Right renal cortex interstitium (tissue), 3 donors: ENCODE measurements at regions not wholly inside any gene's neighbourhood (a gene's known extent, or its start where the extent isn't known, plus 50 kb on each side); places are given as distances from the start of the nearest gene placed in this dataset.
A peak's percentile ranks its signal among the peaks of the same experiment; 100 is the strongest.

Experiments
- DNase-seq, 3 donors: peaks; one replicate each; pipeline ENCODE4 v3.0.0-alpha.2; 2013; ENCODE audit warnings: low read depth in 3 of 3, low spot score in 2 of 3

DNA sequence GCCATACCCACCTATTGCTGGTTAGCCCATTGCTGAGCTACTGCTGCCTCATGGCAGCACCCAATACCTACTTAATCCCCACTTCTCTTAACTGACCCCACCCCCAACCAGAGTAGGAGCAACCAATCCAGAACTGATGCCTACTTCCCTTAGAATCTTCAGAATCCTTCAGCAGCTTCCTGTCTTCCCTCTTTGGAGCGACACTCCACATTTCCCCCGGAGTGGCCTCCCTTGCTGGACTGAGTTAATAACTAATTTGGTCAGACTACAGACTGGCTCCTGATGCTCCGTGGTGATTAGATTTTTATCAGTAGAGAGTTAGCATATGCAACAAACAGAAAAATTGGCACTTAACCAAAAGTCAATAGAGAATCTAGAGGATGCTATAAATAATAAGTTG is 51.2 kb upstream of the UBR2 start:
- no peak for DNase-seq

DNA sequence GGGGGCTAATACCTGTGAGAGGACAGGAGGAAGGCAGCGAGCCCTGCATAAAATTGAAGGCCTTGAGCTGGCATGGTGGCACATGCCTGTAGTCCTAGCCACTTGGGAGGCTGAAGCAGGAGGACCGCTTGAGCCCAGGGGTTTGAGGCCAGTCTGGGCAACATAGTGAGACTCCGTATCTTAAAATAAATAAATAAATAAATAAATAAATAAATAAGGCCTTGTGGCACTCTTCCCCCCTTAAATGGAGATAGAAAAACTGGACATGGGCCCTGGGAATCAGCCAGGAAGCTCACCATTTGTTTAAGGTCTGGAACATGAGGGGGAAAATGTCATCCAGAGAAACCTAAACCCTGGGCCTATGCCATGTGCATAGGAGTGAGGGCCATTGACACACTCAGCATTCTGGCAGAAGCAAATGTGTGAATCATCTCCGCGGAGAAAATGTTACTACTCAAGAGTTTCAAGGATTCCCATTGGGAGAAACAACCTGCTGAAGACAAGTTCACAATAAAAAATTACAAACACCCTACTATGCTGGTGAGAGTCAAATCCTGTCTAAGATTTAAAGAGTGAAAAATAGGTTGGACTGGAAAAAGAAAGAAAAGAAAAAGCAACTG is 51.9 kb upstream of the UBR2 start:
- DNase-seq: no peak

DNA sequence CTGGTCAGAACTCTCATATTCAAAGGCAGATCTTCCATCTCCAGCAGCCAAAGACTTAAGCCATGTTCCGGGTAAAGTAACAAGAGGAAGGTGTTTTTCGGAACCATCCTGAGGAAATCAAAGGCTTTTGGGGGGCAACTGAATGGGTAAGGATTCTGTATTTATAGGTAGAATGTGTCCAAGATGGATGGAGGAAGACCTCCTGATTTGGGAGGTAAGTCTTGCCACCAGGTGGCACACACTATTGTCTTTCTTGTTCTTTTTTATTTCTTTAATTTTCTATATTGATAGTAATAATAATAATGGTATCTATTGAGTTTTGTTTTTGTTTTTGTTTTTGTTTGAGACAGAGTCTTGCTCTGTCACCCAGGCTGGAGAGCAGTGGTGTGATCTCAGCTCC is 53.0 kb upstream of the UBR2 start:
- DNase-seq: no peak

DNA sequence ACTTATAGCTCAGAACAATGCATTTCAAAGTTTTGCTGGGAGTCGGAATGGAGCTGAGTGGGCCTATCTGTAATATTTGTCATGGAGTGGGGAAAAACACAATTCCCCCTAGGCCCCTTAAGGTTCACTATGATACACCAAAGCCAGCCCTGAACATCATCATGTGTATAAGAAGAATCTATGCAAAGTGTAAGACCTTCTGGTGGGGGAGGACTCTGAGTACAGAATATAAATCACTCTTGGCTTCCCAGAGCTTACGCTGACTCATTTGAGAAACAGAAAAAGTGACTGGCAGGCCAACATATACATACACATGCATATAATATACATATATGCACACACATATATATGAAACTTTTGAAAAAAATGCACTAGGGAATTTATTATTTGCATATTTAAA is 54.1 kb upstream of the UBR2 start:
- no peak for DNase-seq

DNA sequence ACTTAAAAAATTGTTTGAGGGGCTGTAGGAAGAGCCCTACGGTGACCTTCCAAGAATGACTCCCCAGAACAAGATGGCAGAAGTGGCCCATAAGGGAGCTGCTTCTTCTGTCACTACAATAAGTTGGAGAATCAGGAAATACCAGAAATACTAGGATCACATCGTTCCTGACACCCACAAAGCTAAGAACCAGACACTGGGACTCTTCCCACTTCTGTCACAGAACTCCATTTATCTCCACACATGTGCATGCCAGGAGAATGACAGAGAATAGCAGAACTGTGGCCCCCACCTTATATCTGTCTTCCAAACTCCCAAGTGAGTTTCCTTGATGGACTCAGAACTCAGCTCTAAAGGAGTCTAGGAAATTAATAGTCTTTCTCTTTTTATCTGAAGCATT is 54.6 kb upstream of the UBR2 start:
- no peak for DNase-seq

DNA sequence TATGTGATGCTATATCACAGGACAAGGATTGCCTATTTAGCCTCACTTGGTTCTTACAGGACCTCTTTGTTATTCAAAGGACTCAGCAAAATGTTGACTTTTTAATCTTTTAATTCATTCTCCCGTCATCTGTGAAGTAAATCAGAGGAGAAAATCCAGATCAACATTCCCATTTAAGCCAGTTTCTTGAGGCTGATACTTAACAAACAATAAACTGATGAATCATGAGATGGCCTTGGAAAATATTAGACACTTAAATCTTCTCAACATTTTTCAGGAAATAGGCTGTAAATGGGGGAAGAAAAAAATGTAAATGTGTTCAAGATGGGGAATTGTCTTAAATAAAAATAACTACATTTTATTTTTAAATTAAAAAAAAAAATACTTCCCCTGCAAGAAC is 55.9 kb upstream of the UBR2 start:
- DNase-seq: peak in 1 of 3 donors; percentile 19

DNA sequence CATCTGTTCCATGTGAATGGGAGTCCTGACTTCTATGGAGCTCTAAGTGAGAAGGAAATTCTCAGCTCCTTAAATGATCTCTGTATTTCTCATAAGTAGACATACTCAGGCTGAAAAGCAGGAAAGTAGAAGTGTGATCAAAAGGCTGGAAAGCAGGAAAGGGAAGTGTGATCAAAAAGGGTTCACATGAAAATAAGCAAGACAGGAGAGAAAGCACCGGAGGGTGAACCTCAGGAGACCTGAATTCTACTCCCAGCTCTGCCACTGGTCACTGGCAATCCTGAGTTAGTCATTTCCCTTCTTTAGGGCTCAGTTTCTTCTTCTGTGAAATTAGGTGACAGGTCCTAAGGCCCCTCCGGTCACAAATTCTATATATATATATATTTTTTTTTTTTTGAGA is 55.5 kb upstream of the TRERF1 start:
- DNase-seq: no peak

DNA sequence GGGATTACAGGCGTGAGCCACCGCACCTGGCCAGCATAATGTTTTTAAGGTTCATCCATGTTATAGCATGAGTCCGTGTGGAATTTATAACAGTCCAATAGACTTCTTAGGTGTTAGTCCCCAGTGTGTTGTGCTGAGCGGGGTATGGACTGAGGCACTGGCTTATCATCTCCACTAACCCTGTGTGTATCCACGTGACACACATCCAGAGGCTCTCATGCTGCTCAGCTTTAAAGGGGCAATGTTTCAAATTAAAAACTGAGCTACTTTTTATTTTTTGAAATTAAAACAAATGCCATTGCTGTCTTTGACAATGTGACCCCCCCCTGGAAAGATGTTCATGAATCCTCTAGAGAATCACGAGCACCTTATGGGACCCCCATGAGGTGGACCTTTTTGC is 54.3 kb upstream of the TRERF1 start:
- DNase-seq: no peak

DNA sequence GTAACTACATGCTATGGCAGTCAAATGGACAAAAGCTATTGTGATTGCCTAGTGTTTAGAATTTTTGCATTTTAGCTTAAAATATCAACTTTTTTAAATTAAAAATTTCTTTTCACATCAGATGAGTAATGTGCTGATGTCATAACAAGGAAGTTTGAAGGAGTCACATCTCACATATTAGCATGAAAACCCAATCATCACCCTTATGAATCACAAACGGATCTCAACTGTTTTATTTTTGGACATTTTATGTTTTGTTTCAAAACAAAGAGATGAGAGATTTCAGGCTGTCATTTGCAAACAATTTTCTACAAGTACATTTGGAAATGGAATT is 53.6 kb upstream of the TRERF1 start:
- no peak for DNase-seq

DNA sequence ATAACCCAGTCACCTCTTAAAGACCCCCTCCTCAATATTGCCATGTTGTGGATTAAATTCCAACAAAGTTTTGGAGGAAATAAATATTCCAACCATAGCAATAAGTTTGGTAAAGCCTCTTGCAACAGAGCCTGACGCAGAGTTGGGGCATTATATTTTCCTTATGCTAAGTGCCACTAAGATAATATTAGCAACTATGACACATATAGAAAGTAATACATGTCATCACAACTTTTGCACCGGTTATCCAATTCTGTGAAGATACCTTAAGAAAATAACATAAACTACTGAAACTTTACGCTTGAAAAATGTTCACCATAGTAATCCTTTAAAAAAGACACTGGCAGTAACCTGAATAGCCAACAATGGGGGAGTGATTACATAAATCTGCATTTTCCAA is 52.2 kb upstream of the TRERF1 start:
- no peak for DNase-seq

DNA sequence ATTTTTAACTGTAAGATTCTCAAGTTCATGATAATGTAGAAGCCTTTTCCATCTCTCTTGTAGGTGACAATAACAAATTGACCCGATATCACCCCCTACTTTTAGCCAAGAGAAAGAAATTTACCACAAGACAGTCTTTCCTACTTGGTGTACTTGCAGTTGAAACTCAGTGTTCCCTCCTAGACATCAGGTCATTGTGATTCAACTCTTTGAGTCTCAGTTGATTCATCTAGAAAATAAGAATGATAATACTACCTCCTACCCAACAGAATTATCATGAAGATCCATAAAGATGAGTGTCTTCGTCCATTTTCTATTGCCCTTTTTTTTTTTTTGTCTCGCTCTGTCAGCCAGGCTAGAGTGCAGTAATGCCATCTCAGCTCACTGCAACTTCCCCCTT is 51.3 kb upstream of the TRERF1 start:
- no peak for DNase-seq

DNA sequence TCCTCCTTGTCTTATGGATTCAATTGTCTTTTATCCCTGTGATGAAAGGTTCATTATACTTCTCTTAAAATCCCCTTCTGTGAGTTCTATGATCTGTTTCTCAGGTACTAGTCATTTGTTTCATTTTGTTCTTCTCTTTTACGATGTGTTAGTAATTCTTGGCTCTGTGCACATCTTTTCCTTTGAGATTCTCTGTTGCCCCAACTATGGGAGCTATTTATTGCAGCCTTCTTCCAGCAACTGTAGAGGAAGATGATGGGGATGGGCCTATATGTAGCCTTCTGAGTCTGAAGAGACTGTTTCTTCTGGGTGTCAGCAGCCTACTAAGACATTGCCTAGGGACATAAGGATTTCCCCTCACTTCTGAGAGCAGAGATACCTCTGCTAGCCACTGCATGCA is 50.4 kb upstream of the TRERF1 start:
- no peak for DNase-seq
